ENCODE measurements at regions not wholly inside any gene's neighbourhood (a gene's known extent, or its start where the extent isn't known, plus 50 kb on each side); places are given as distances from the start of the nearest gene placed in this dataset.

DNA sequence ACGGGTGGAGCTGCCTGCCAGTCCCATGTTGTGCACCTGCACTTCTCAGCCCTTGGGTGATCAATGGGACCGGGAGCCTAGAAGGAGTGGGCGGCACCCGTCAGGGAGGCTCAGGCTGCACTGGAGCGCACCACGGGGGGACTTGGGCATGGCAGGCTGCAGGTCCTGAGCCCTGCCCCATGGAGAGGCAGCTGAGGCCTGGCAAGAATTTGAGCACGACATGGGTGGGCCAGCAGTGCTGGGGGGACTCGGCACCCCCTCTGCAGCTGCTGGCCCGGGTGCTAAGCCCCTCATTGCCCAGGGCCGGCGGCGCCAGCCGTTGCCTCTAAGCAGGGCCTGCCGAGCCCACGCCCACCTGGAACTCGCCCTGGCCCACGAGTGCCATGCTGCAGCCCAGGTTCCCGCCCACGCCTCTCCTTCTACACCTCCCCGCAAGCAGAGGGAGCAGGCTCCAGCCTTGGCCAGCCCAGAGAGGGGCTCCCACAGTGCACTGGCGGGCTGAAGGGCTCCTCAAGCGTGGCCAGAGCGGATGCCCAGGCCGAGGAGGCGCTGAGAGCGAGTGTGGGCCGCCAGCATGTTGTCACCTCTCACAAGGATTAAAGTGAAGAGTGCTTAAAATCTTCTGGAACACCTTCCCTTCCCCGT, 372.0 kb downstream of the ETS1 start:
- TF ChIP-seq, protein P1, sequence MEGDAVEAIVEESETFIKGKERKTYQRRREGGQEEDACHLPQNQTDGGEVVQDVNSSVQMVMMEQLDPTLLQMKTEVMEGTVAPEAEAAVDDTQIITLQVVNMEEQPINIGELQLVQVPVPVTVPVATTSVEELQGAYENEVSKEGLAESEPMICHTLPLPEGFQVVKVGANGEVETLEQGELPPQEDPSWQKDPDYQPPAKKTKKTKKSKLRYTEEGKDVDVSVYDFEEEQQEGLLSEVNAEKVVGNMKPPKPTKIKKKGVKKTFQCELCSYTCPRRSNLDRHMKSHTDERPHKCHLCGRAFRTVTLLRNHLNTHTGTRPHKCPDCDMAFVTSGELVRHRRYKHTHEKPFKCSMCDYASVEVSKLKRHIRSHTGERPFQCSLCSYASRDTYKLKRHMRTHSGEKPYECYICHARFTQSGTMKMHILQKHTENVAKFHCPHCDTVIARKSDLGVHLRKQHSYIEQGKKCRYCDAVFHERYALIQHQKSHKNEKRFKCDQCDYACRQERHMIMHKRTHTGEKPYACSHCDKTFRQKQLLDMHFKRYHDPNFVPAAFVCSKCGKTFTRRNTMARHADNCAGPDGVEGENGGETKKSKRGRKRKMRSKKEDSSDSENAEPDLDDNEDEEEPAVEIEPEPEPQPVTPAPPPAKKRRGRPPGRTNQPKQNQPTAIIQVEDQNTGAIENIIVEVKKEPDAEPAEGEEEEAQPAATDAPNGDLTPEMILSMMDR (IDR thresholded peaks at IDR 0.05; ENCODE audit: unreplicated experiment) = no peak
- no peaks in the 10 kb centered on the region for H3K36me3 Mint-ChIP-seq (ENCODE audit: insufficient read depth, unreplicated experiment)

DNA sequence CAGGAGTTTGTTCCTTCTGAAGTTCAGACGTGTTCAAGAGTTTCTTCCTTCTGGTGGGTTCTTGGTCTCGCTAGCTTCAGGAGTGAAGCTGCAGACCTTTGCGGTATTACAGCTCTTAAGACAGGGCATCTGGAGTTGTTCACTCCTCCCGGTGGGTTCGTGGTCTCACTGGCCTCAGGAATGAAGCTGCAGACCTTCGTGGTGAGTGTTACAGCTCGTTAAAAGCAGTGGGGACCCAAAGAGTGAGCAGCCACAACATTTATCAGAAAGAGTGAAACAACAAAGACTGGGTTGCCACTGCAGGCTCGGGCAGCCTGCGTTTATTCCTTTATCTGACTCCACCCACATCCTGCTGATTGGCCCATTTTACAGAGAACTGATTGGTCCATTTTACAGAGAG, 373.1 kb downstream of the ETS1 start:
- ChIA-PET POLR2A (no interaction called here), CTCF (interaction anchor here (0.6 to 1.1 kb wide), 3 partner anchors 185 to 646 kb away, joined by 3 to 4 read pairs (median 3); no protein-coding TSS in a partner anchor)
- H3K9me3 Mint-ChIP-seq (ENCODE audit: unreplicated experiment) = peaks cover 16% of the 10 kb centered on the region
- no peak overlapping the region for H3K27ac Mint-ChIP-seq (ENCODE audit: low read depth, unreplicated experiment)
- no peaks in the 10 kb centered on the region for H3K36me3 Mint-ChIP-seq (ENCODE audit: insufficient read depth, unreplicated experiment)
- DNase-seq (ENCODE audit: unreplicated experiment) = no peak
- H3K27me3 Mint-ChIP-seq (ENCODE audit: insufficient read depth, unreplicated experiment) = no peaks in the 10 kb centered on the region
- BruUV-seq (replicated peaks) = no TSS peak
- no peak overlapping the region for H3K4me3 Mint-ChIP-seq (ENCODE audit: unreplicated experiment)
- no peaks in the 10 kb centered on the region for H3K4me1 Mint-ChIP-seq (ENCODE audit: insufficient read depth, unreplicated experiment)
- TF ChIP-seq, protein P1 (IDR thresholded peaks at IDR 0.05; ENCODE audit: unreplicated experiment) = no peak
- intact Hi-C loops (cut with micrococcal nuclease) = loop anchor here (5.0 to 10.0 kb wide), 3 partner anchors 231 to 308 kb away; no protein-coding TSS in a partner anchor

More for the DNA sequence above, 372.0 kb downstream of the ETS1 start:
- H3K4me3 Mint-ChIP-seq (ENCODE audit: unreplicated experiment) = no peak overlapping the region
- H3K4me1 Mint-ChIP-seq (ENCODE audit: insufficient read depth, unreplicated experiment) = no peaks in the 10 kb centered on the region
- peaks cover 16% of the 10 kb centered on the region for H3K9me3 Mint-ChIP-seq (ENCODE audit: unreplicated experiment)
- H3K27ac Mint-ChIP-seq (ENCODE audit: low read depth, unreplicated experiment) = no peak overlapping the region
- H3K27me3 Mint-ChIP-seq (ENCODE audit: insufficient read depth, unreplicated experiment) = no peaks in the 10 kb centered on the region
- intact Hi-C loops (cut with micrococcal nuclease) = loop anchor here (10.0 kb wide), 1 partner anchor 229 kb away; no protein-coding TSS in a partner anchor
- BruUV-seq (replicated peaks) = no TSS peak
- POLR2A ChIA-PET = no interaction called here
- DNase-seq (ENCODE audit: unreplicated experiment) = no peak
- CTCF ChIA-PET = interaction anchor here (0.5 to 0.7 kb wide), 2 partner anchors 15 to 87 kb away, joined by 3 read pairs; no protein-coding TSS in a partner anchor

DNA sequence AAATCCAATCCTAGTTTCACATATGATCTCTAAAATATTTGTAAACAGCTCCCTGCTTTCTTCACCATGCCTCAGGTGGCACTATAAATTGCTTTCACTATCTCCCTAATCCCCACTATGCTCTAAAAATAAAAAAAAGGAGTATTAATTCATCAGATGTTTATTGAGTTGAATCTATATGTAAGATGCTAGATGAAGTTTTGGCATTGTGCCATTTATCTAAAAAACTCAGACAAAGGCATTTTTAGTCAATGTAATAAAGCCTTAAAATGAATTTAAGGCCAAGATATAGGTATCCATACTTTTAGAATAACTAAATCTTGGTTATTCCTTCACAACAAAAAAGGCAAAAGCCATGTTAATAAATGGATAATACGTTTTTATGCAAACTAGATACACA, 373.9 kb downstream of the ETS1 start:
- Mint-ChIP-seq H3K4me1 (ENCODE audit: insufficient read depth, unreplicated experiment) (peaks cover 4% of the 10 kb centered on the region), H3K4me3 (ENCODE audit: unreplicated experiment) (no peak overlapping the region), H3K27me3 (ENCODE audit: insufficient read depth, unreplicated experiment) (no peaks in the 10 kb centered on the region), H3K36me3 (ENCODE audit: insufficient read depth, unreplicated experiment) (no peaks in the 10 kb centered on the region), H3K9me3 (ENCODE audit: unreplicated experiment) (peaks cover 16% of the 10 kb centered on the region), H3K27ac (ENCODE audit: low read depth, unreplicated experiment) (no peak overlapping the region)
- intact Hi-C loops (cut with micrococcal nuclease) = loop anchor here (5.0 to 10.0 kb wide), 3 partner anchors 231 to 309 kb away; no protein-coding TSS in a partner anchor
- ChIA-PET POLR2A (interaction anchor here (0.6 to 1.5 kb wide), 2 partner anchors 37 to 1905 kb away, joined by 3 read pairs; no protein-coding TSS in a partner anchor), CTCF (no interaction called here)
- BruUV-seq (replicated peaks) = no TSS peak
- DNase-seq (ENCODE audit: unreplicated experiment) = no peak
- TF ChIP-seq, protein P1 (IDR thresholded peaks at IDR 0.05; ENCODE audit: unreplicated experiment) = no peak

DNA sequence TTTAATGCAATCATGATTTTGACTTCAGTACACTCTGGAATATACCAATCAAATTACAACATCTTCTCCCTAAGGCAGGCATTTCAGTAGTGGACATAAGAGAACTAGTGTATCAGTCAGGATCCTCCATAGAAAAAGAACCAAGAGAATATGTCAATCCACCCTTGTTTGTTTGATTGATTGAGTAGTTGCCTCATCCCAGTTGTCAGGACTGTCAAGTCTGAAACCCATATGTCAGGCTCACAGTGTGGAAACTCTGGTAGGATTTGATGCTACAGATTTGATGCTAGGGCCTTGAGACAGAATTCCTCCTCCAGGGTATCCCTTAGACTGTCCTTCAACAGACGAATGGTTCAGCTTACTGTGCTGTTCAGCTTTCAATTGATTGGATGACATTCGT, 375.0 kb downstream of the ETS1 start:
- Mint-ChIP-seq H3K4me3 (ENCODE audit: unreplicated experiment) (no peak overlapping the region), H3K4me1 (ENCODE audit: insufficient read depth, unreplicated experiment) (peaks cover 16% of the 10 kb centered on the region), H3K27ac (ENCODE audit: low read depth, unreplicated experiment) (no peak overlapping the region), H3K9me3 (ENCODE audit: unreplicated experiment) (peaks cover 16% of the 10 kb centered on the region), H3K27me3 (ENCODE audit: insufficient read depth, unreplicated experiment) (no peaks in the 10 kb centered on the region), H3K36me3 (ENCODE audit: insufficient read depth, unreplicated experiment) (no peaks in the 10 kb centered on the region)
- POLR2A ChIA-PET = interaction anchor here (1.5 kb wide), 1 partner anchor 36 kb away, joined by 3 read pairs; no protein-coding TSS in a partner anchor
- no TSS peak for BruUV-seq (replicated peaks)
- DNase-seq (ENCODE audit: unreplicated experiment) = no peak
- intact Hi-C loops (cut with micrococcal nuclease) = loop anchor here (5.0 to 10.0 kb wide), 3 partner anchors 232 to 310 kb away; no protein-coding TSS in a partner anchor
- CTCF ChIA-PET = no interaction called here
- TF ChIP-seq, protein P1 (IDR thresholded peaks at IDR 0.05; ENCODE audit: unreplicated experiment) = no peak

Measured in MCF 10A (cell line).